MM.1S (cell line): ENCODE measurements at regions not wholly inside any gene's neighbourhood (a gene's known extent, or its start where the extent isn't known, plus 50 kb on each side); places are given as distances from the start of the nearest gene placed in this dataset.

ENCODE experiments used
- DNase-seq: peaks from one replicate; pipeline ENCODE4 v3.0.0-alpha.2; 2015
- H2AFZ ChIP-seq: fragments of 300-600 bp; sonication (generic); 2 replicates; pipeline ENCODE4 v1.6.0; 2016; ENCODE audit warnings: antibody characterized with exemption, low read length
- H3F3A ChIP-seq: fragments of 300-600 bp; sonication (generic); 2 replicates; pipeline ENCODE4 v1.6.1; 2016; ENCODE audit warnings: mild to moderate bottlenecking, antibody characterized with exemption, low read length, moderate library complexity, mixed read lengths; ENCODE audit not compliant: insufficient read depth
- H3K27ac ChIP-seq: fragments of 300-600 bp; sonication (generic); 2 replicates; pipeline ENCODE4 v1.5.1; 2016; ENCODE audit warnings: mild to moderate bottlenecking, low read length
- H3K27me3 ChIP-seq: fragments of 300-600 bp; sonication (generic); replicated peaks from 2 replicates; pipeline ENCODE4 v1.6.0; 2016; ENCODE audit warnings: low read length; ENCODE audit not compliant: insufficient read depth
- H3K36me3 ChIP-seq: fragments of 300-600 bp; sonication (generic); replicated peaks from 2 replicates; pipeline ENCODE4 v1.6.1; 2016; ENCODE audit warnings: mild to moderate bottlenecking, low read length, mixed read lengths; ENCODE audit not compliant: insufficient read depth
- H3K4me1 ChIP-seq: fragments of 300-600 bp; sonication (generic); 2 replicates; pipeline ENCODE4 v1.6.1; 2016; ENCODE audit warnings: low read length, mixed read lengths
- H3K4me2 ChIP-seq: fragments of 300-600 bp; sonication (generic); 2 replicates; pipeline ENCODE4 v1.6.0; 2016; ENCODE audit warnings: low read depth, low read length
- H3K4me3 ChIP-seq: fragments of 300-600 bp; sonication (generic); 2 replicates; pipeline ENCODE4 v1.5.1; 2016; ENCODE audit warnings: low read length, mixed read lengths
- H3K79me2 ChIP-seq: fragments of 300-600 bp; sonication (generic); 2 replicates; pipeline ENCODE4 v1.6.1; 2016; ENCODE audit warnings: mixed run types, low read length, mixed read lengths
- H3K9ac ChIP-seq: fragments of 300-600 bp; sonication (generic); 2 replicates; pipeline ENCODE4 v1.6.1; 2016; ENCODE audit warnings: low read length, mixed read lengths
- H3K9me2 ChIP-seq: fragments of 300-600 bp; sonication (generic); replicated peaks from 2 replicates; pipeline ENCODE4 v1.6.1; 2016; ENCODE audit warnings: mild to moderate bottlenecking, low read length, mixed read lengths; ENCODE audit not compliant: insufficient read depth
- H3K9me3 ChIP-seq: fragments of 300-600 bp; sonication (generic); replicated peaks from 2 replicates; pipeline ENCODE4 v1.6.1; 2016; ENCODE audit warnings: mild to moderate bottlenecking, low read length, mixed read lengths; ENCODE audit not compliant: insufficient read depth
- H4K20me1 ChIP-seq: fragments of 300-600 bp; sonication (generic); 2 replicates; pipeline ENCODE4 v1.6.1; 2016; ENCODE audit warnings: mild to moderate bottlenecking, low read length, moderate library complexity, mixed read lengths; ENCODE audit not compliant: insufficient read depth
- EZH2 ChIP-seq: fragments of 300-600 bp; sonication (generic); optimal IDR thresholded peaks from 2 replicates; pipeline ENCODE3; 2017; ENCODE audit warnings: low read depth, mild to moderate bottlenecking, antibody characterized with exemption, low read length, mixed read lengths
- EZH2phosphoT487 ChIP-seq: fragments of 300-600 bp; sonication (generic); IDR thresholded peaks from 2 replicates; pipeline ENCODE4 v1.6.1; 2018; ENCODE audit warnings: antibody characterized with exemption, low read length
- TF ChIP-seq, protein P1 (sequence below): fragments of 300-600 bp; sonication (generic); IDR thresholded peaks from 2 replicates; pipeline ENCODE4 v1.5.1; 2016; ENCODE audit warnings: antibody characterized with exemption, low read length, mixed read lengths

DNA sequence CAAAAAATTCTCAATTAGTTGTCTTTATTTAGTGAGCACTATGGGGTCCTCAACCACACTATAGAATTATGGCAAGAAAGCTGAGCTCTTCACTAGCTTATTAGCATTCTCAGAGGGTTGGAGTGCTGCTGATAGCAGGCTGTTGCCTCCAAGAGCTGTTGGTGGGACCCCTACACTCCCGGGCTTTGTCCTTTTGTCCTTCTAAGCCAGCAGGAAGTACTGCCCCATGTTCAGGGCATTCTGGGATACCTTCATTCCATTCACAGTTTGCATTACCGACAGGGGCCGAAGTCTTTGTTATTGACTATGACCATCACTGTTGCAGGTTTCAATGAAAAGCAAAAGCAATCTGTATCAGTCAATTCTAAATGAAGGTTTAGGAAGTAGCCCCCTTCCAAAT lies 89.5 kb upstream of the OTX2 start:
- no peaks in the 10 kb centered on the region for H3F3A ChIP-seq
- DNase-seq: no peak
- H3K27ac ChIP-seq: no peak overlapping the region
- no peaks in the 10 kb centered on the region for H3K9me2 ChIP-seq
- no peak overlapping the region for H3K4me3 ChIP-seq
- H3K4me1 ChIP-seq: no peaks in the 10 kb centered on the region
- no peak overlapping the region for H3K9ac ChIP-seq
- no peaks in the 10 kb centered on the region for H3K9me3 ChIP-seq
- no peak overlapping the region for H2AFZ ChIP-seq
- H4K20me1 ChIP-seq: no peaks in the 10 kb centered on the region
- H3K79me2 ChIP-seq: no peaks in the 10 kb centered on the region
- no peaks in the 10 kb centered on the region for H3K27me3 ChIP-seq
- no peaks in the 10 kb centered on the region for H3K36me3 ChIP-seq
- no peak overlapping the region for H3K4me2 ChIP-seq
- no peak for TF ChIP-seq EZH2
- TF ChIP-seq, protein P1, sequence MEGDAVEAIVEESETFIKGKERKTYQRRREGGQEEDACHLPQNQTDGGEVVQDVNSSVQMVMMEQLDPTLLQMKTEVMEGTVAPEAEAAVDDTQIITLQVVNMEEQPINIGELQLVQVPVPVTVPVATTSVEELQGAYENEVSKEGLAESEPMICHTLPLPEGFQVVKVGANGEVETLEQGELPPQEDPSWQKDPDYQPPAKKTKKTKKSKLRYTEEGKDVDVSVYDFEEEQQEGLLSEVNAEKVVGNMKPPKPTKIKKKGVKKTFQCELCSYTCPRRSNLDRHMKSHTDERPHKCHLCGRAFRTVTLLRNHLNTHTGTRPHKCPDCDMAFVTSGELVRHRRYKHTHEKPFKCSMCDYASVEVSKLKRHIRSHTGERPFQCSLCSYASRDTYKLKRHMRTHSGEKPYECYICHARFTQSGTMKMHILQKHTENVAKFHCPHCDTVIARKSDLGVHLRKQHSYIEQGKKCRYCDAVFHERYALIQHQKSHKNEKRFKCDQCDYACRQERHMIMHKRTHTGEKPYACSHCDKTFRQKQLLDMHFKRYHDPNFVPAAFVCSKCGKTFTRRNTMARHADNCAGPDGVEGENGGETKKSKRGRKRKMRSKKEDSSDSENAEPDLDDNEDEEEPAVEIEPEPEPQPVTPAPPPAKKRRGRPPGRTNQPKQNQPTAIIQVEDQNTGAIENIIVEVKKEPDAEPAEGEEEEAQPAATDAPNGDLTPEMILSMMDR: no peak

DNA sequence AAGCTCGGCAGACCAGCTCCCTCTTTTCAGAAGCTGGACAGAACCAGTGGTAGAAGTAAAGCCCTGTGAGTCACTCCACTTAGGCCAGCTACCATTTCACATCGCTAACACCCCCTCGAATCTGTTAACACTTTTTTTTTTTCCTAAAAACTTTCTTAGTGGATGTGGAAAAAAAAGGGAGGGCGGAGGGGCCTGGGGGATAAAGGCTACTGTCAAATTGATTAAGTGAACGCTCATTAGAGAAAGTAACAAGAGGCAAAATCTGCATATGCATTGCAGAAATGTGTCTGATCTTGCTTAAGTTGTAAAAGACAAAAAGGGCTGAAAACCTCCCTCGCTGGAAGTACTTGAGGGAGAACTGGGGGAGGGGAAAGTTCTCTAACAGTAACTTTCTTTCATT lies 86.6 kb upstream of the OTX2 start:
- no peak overlapping the region for H3K9ac ChIP-seq
- no peaks in the 10 kb centered on the region for H3K27me3 ChIP-seq
- H3K9me3 ChIP-seq: no peaks in the 10 kb centered on the region
- H3K4me2 ChIP-seq: no peak overlapping the region
- H3K9me2 ChIP-seq: no peaks in the 10 kb centered on the region
- no peak for TF ChIP-seq EZH2phosphoT487
- TF ChIP-seq, protein P1: no peak
- TF ChIP-seq EZH2: no peak
- no peak overlapping the region for H2AFZ ChIP-seq
- no peaks in the 10 kb centered on the region for H3K36me3 ChIP-seq
- H3F3A ChIP-seq: peaks cover 13% of the 10 kb centered on the region
- peaks cover 9% of the 10 kb centered on the region for H3K4me1 ChIP-seq
- H3K4me3 ChIP-seq: no peak overlapping the region
- H4K20me1 ChIP-seq: no peaks in the 10 kb centered on the region
- no peak overlapping the region for H3K27ac ChIP-seq
- DNase-seq: no peak
- no peaks in the 10 kb centered on the region for H3K79me2 ChIP-seq

DNA sequence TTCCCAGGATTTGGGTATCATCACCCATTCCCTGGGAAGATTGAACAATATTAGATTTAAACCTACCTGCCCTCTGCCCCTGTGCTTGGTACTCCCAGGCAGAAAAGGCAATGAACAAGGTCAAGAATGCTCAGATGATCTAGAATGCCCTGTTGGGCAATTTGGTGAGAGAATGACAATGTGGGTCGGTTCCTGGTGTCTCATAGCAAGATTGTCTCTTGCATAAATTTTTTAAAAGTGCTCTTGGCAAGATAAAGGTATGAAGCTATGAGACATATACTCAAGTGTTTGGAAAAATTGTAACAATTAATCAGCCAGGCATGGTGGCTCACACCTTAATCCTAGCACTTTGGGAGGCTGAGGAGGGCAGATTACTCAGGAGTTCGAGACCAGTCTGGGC lies 86.0 kb upstream of the OTX2 start:
- Histone ChIP-seq H3K27me3 (no peaks in the 10 kb centered on the region), H3K4me3 (no peak overlapping the region), H3F3A (peaks cover 20% of the 10 kb centered on the region), H4K20me1 (no peaks in the 10 kb centered on the region), H3K36me3 (no peaks in the 10 kb centered on the region), H3K9me3 (no peaks in the 10 kb centered on the region), H3K9ac (no peak overlapping the region), H3K4me1 (peaks cover 12% of the 10 kb centered on the region), H3K9me2 (no peaks in the 10 kb centered on the region), H3K4me2 (no peak overlapping the region), H3K79me2 (no peaks in the 10 kb centered on the region), H2AFZ (no peak overlapping the region), H3K27ac (no peak overlapping the region)
- DNase-seq: no peak
- TF ChIP-seq EZH2 (no peak), EZH2phosphoT487 (no peak)
- TF ChIP-seq, protein P1: no peak

DNA sequence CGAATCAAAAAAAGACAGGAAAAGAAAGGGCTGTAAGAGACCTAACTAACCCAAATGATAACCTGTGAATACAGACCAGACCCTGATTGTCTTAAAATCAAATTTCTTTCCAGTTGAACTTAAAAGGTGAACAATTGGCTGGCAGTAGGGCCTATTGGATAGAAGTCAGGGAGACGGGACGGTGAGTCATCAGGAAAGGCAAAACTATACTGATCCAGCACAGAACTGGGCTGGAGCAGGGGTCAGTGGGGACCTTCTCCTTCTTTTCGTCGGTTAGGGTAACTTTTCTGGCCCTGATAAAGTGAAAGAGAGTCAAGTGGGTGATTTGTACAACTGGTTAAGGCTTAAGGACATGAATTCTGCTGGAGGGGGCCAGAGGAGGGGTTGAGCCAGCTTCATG lies 84.9 kb upstream of the OTX2 start:
- H3F3A ChIP-seq: peaks cover 31% of the 10 kb centered on the region
- H3K79me2 ChIP-seq: no peaks in the 10 kb centered on the region
- H3K27ac ChIP-seq: no peak overlapping the region
- H2AFZ ChIP-seq: no peak overlapping the region
- no peaks in the 10 kb centered on the region for H3K27me3 ChIP-seq
- no peak overlapping the region for H3K9ac ChIP-seq
- no peak overlapping the region for H3K4me3 ChIP-seq
- no peak overlapping the region for H3K4me2 ChIP-seq
- H4K20me1 ChIP-seq: no peaks in the 10 kb centered on the region
- no peak for DNase-seq
- TF ChIP-seq EZH2phosphoT487 (no peak), EZH2 (no peak)
- no peaks in the 10 kb centered on the region for H3K9me3 ChIP-seq
- H3K4me1 ChIP-seq: peaks cover 16% of the 10 kb centered on the region
- H3K9me2 ChIP-seq: no peaks in the 10 kb centered on the region
- no peaks in the 10 kb centered on the region for H3K36me3 ChIP-seq
